Astrocyte (in vitro differentiated cells and primary cell): ENCODE measurements at regions not wholly inside any gene's neighbourhood (a gene's known extent, or its start where the extent isn't known, plus 50 kb on each side); places are given as distances from the start of the nearest gene placed in this dataset.

ENCODE experiments used
- CTCF ChIP-seq: IDR thresholded peaks from 2 replicates; pipeline ENCODE4 v1.5.1; 2011; ENCODE audit warnings: low read depth, mild to moderate bottlenecking, inconsistent platforms, low read length, moderate library complexity; ENCODE audit not compliant: insufficient read depth
- EZH2 ChIP-seq: IDR thresholded peaks from 2 replicates; pipeline ENCODE4 v1.6.1; 2012; ENCODE audit warnings: mild to moderate bottlenecking, low read length, inconsistent platforms; ENCODE audit not compliant: insufficient read depth

GRCh38 chr3:83003917-83004316, 1242.5 kb upstream of the GBE1 start:
- TF ChIP-seq CTCF (no peak), EZH2 (no peak)
